ENCODE measurements at regions not wholly inside any gene's neighbourhood (a gene's known extent, or its start where the extent isn't known, plus 50 kb on each side); places are given as distances from the start of the nearest gene placed in this dataset.

DNA sequence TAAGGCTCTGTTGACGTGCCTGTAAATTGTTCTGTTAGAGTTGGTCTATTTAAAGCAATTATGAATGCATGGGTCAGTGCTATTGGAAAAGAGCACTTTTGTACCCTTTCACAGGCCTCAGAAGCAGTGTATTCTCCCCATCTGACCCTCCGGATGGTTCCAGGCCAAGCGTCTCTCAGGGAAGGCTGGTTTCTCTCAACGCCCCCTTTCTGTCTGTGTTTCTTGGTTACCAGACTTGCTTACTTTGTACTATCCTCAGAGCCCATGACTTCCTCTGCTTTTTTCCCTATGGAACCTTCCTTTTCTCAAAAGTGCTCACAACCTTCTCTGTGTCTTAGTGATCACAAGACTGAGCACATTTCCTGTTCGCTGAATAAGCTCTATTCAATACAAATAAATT is 559.3 kb upstream of the ZFP42 start:
- no peak overlapping the region for H3K4me3 ChIP-seq (ENCODE audit: low read depth, low read length)
- TF ChIP-seq, protein P1, sequence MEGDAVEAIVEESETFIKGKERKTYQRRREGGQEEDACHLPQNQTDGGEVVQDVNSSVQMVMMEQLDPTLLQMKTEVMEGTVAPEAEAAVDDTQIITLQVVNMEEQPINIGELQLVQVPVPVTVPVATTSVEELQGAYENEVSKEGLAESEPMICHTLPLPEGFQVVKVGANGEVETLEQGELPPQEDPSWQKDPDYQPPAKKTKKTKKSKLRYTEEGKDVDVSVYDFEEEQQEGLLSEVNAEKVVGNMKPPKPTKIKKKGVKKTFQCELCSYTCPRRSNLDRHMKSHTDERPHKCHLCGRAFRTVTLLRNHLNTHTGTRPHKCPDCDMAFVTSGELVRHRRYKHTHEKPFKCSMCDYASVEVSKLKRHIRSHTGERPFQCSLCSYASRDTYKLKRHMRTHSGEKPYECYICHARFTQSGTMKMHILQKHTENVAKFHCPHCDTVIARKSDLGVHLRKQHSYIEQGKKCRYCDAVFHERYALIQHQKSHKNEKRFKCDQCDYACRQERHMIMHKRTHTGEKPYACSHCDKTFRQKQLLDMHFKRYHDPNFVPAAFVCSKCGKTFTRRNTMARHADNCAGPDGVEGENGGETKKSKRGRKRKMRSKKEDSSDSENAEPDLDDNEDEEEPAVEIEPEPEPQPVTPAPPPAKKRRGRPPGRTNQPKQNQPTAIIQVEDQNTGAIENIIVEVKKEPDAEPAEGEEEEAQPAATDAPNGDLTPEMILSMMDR (IDR thresholded peaks at IDR 0.05; ENCODE audit: control insufficient read depth, extremely low read depth, insufficient read depth) = no peak
- no peak for DNase-seq (ENCODE audit: low read depth)

DNA sequence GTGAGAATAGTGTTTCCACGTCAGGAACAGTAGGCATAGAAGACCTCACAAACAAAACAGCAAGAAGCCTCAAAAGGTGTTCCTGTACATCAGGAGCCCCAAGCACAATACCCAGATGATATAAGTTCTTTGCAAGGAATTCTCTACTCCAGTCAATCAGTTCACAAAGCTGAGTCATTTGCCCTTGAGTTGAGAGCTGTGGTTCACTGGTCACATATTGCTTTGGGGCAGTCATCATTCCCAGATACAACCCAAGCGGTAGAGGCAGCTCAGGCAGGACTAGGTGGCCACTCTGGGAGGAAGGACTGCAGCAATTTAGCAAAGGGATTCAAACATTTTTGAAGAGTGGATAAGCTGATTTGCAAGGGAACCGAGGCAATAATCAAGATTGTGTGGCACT is 551.5 kb upstream of the ZFP42 start:
- H3K4me3 ChIP-seq (ENCODE audit: low read depth, low read length) = no peak overlapping the region
- DNase-seq (ENCODE audit: low read depth) = no peak
- TF ChIP-seq, protein P1 (IDR thresholded peaks at IDR 0.05; ENCODE audit: control insufficient read depth, extremely low read depth, insufficient read depth) = no peak

DNA sequence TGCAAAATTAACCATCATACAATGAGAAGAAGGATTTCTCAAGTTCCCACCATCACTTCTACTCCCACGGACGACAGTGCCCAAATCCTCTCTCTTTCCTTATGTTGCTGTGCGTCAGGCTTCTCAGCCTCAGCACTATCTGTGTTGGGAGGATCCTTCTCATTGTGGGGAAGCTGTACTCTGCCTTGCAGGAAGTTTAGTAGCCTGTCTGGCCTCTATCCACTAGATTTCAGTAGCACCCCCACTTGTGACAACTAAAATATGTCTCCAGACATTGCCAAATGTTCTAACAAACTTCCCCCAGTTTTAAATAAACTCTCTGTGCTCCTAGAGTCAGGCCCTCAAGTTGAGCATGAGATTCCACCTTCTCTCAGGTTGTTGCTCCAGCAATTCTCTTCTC is 545.9 kb upstream of the ZFP42 start:
- TF ChIP-seq, protein P1 (IDR thresholded peaks at IDR 0.05; ENCODE audit: control insufficient read depth, extremely low read depth, insufficient read depth) = no peak
- DNase-seq (ENCODE audit: low read depth) = no peak
- H3K4me3 ChIP-seq (ENCODE audit: low read depth, low read length) = no peak overlapping the region

DNA sequence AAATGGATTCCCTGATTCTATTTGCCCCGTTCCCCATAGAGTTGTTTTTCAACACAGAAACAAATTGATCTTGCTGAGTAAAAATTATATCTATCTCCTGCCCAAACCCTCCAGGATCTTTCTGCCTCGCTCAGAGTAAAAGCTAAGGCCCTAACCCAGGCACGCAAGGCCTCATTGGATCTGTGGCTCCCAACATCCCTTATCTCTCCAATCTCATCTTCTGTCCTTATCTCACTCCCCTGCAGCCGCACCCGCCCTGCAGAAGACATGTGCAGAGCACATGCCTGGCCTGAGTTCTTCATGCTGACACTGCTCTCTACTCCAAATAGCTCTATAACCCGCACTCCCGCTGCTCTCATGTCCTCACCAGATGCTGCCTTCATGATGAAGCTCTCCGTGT is 543.8 kb upstream of the ZFP42 start:
- no peak for DNase-seq (ENCODE audit: low read depth)
- H3K4me3 ChIP-seq (ENCODE audit: low read depth, low read length) = no peak overlapping the region
- TF ChIP-seq, protein P1 (IDR thresholded peaks at IDR 0.05; ENCODE audit: control insufficient read depth, extremely low read depth, insufficient read depth) = no peak

DNA sequence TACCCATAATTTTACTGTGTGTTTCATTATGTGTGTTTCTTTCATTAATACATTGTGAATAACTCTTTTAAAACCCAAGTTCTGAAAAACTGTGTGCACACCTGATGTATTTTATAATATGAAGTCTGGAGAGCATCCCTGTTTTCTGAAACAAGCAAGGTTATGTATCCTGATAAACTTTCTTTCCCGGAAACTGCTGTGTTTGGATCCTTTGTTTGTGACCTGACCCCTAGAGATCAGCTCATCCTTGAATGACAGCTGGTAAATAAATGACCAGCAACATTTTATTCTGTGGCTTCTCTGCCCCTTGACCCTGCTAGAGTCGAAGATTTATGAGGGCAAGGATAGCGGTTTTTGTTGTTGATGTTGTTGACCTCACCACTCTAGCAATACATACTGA is 535.6 kb upstream of the ZFP42 start:
- no peak for DNase-seq (ENCODE audit: low read depth)
- TF ChIP-seq, protein P1 (IDR thresholded peaks at IDR 0.05; ENCODE audit: control insufficient read depth, extremely low read depth, insufficient read depth) = no peak
- no peak overlapping the region for H3K4me3 ChIP-seq (ENCODE audit: low read depth, low read length)

DNA sequence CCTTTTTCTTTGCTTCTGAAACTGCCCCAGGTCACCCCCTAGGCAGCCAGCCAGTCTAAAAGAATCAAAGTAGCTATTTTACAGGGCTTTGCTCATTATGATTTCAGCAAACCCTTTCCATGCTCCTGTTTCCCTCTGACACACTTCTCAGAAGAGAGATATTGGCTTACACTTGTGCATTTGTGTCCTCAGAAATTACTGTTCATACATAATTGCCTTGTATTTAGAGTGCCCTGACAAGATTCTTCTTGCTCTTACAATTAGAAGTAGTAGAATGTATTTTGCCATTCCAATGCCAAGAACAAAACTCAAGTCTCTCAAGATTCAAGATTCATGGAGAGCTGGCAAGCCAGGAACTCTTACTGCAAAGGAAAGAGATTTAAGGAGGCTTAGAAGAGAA is 531.0 kb upstream of the ZFP42 start:
- H3K4me3 ChIP-seq (ENCODE audit: low read depth, low read length) = no peak overlapping the region

DNA sequence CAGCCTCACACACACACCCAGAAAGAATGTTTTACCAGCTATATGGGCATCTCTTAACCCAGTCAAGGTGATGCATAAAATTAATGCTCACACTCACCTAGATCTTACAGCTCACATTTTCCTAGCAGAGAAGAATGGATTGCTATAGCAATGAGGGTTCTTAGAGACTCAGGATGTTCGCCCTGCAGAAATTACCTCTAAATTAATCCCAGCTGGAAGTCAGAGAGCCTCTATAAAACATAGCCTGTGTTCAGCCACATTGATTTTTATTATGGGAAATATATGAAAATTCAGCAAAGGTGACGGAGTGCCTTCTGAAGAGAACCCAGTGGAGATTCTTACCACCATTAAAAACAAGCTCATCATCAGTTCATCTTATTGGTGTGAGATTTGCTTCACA is 528.3 kb upstream of the ZFP42 start:
- no peak for DNase-seq (ENCODE audit: low read depth)
- TF ChIP-seq, protein P1 (IDR thresholded peaks at IDR 0.05; ENCODE audit: control insufficient read depth, extremely low read depth, insufficient read depth) = no peak
- H3K4me3 ChIP-seq (ENCODE audit: low read depth, low read length) = no peak overlapping the region

More for the DNA sequence above, 531.0 kb upstream of the ZFP42 start:
- no peak for DNase-seq (ENCODE audit: low read depth)
- TF ChIP-seq, protein P1 (IDR thresholded peaks at IDR 0.05; ENCODE audit: control insufficient read depth, extremely low read depth, insufficient read depth) = no peak
